ENCODE measurements at regions not wholly inside any gene's neighbourhood (a gene's known extent, or its start where the extent isn't known, plus 50 kb on each side); places are given as distances from the start of the nearest gene placed in this dataset.

DNA sequence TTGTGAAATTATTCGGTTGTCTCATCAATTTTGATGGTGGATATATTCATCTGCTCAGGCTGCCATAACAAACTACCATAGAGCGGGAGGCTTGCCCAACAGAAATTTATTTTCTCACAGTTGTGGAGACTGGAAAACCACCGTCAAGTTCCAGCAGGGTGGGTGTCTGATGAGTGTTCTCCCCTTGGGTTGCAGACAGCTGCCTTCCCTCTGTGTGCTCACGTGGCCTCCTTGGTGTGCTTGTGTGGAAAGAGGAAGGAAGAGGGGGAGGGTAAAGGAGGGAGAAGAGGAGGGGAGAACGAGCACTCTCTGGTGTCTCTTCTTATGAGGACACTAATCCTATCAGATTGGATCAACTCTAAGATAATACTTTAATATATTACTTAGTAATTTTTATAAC lies 123.8 kb upstream of the TEX13D start:
- TF ChIP-seq, protein P1, sequence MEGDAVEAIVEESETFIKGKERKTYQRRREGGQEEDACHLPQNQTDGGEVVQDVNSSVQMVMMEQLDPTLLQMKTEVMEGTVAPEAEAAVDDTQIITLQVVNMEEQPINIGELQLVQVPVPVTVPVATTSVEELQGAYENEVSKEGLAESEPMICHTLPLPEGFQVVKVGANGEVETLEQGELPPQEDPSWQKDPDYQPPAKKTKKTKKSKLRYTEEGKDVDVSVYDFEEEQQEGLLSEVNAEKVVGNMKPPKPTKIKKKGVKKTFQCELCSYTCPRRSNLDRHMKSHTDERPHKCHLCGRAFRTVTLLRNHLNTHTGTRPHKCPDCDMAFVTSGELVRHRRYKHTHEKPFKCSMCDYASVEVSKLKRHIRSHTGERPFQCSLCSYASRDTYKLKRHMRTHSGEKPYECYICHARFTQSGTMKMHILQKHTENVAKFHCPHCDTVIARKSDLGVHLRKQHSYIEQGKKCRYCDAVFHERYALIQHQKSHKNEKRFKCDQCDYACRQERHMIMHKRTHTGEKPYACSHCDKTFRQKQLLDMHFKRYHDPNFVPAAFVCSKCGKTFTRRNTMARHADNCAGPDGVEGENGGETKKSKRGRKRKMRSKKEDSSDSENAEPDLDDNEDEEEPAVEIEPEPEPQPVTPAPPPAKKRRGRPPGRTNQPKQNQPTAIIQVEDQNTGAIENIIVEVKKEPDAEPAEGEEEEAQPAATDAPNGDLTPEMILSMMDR (IDR thresholded peaks at IDR 0.05; ENCODE audit: low read length), result no peak
- no peak for TF ChIP-seq EZH2 (IDR thresholded peaks at IDR 0.05; ENCODE audit: borderline replicate concordance, low read length)
